HFFc6 (cell line): ENCODE measurements at regions not wholly inside any gene's neighbourhood (a gene's known extent, or its start where the extent isn't known, plus 50 kb on each side); places are given as distances from the start of the nearest gene placed in this dataset.

Experiments
- DNase-seq: peaks from one replicate; pipeline ENCODE4 v3.0.0-alpha.2; 2018
- H3K27ac Mint-ChIP-seq: 2 replicates; pipeline ENCODE4 v1.8.0; 2020; ENCODE audit warnings: mild to moderate bottlenecking, mixed read lengths
- H3K27me3 Mint-ChIP-seq: 2 replicates; pipeline ENCODE4 v1.8.0; 2021; ENCODE audit warnings: mild to moderate bottlenecking, moderate library complexity, mixed read lengths; ENCODE audit not compliant: insufficient read depth
- H3K36me3 Mint-ChIP-seq: 2 replicates; pipeline ENCODE4 v1.8.0; 2021; ENCODE audit warnings: low read depth, mixed read lengths
- H3K4me1 Mint-ChIP-seq: 2 replicates; pipeline ENCODE4 v1.8.0; 2020; ENCODE audit warnings: low read depth, mixed read lengths
- H3K4me3 Mint-ChIP-seq: 2 replicates; pipeline ENCODE4 v1.8.0; 2020; ENCODE audit warnings: mild to moderate bottlenecking, moderate library complexity, mixed read lengths
- H3K9me3 Mint-ChIP-seq: 2 replicates; pipeline ENCODE4 v1.8.0; 2020; ENCODE audit warnings: mild to moderate bottlenecking, mixed read lengths
- CTCF ChIP-seq: fragments of 200-600 bp; sonication (generic); IDR thresholded peaks from 2 replicates; pipeline ENCODE4 v1.5.0; 2021; ENCODE audit warnings: antibody characterized with exemption, mild to moderate bottlenecking

GRCh38 chr9:91098203-91098850 lies 263.4 kb downstream of the AUH start:
- Mint-ChIP-seq H3K27ac (no peak overlapping the region), H3K36me3 (peaks cover 27% of the 10 kb centered on the region), H3K4me1 (peaks cover 36% of the 10 kb centered on the region), H3K9me3 (peaks cover 18% of the 10 kb centered on the region), H3K4me3 (no peak overlapping the region), H3K27me3 (peaks cover 8% of the 10 kb centered on the region)
- TF ChIP-seq CTCF: no peak
- no peak for DNase-seq

- peaks cover 9% of the 10 kb centered on the region for H3K27me3 Mint-ChIP-seq
- H3K36me3 Mint-ChIP-seq: peaks cover 16% of the 10 kb centered on the region; the same call in 1 of the 2 replicates
- no peak for DNase-seq
- peaks cover 7% of the 10 kb centered on the region for H3K9me3 Mint-ChIP-seq
- TF ChIP-seq CTCF: no peak
- H3K4me1 Mint-ChIP-seq: peaks cover 36% of the 10 kb centered on the region
- H3K4me3 Mint-ChIP-seq: peak overlapping the region; percentile 64
- H3K27ac Mint-ChIP-seq: peak overlapping the region; percentile 83
These were observed 262.3 kb downstream of the AUH start for GRCh38 chr9:91099436-91099835.

GRCh38 chr9:91100878-91101450 lies 260.8 kb downstream of the AUH start:
- peak overlapping the region; percentile 64 for H3K4me3 Mint-ChIP-seq
- no peak for DNase-seq
- H3K9me3 Mint-ChIP-seq: no peaks in the 10 kb centered on the region
- TF ChIP-seq CTCF: no peak
- H3K36me3 Mint-ChIP-seq: peaks cover 8% of the 10 kb centered on the region; the same call in 1 of the 2 replicates
- H3K27me3 Mint-ChIP-seq: peaks cover 9% of the 10 kb centered on the region
- peaks cover 36% of the 10 kb centered on the region for H3K4me1 Mint-ChIP-seq
- peak overlapping the region; percentile 83 for H3K27ac Mint-ChIP-seq

- Mint-ChIP-seq H3K36me3 (peaks cover 5% of the 10 kb centered on the region; the same call in 1 of the 2 replicates), H3K4me1 (peaks cover 36% of the 10 kb centered on the region), H3K4me3 (no peak overlapping the region), H3K27me3 (peaks cover 11% of the 10 kb centered on the region), H3K27ac (no peak overlapping the region), H3K9me3 (no peaks in the 10 kb centered on the region)
- no peak for DNase-seq
- no peak for TF ChIP-seq CTCF
These were observed 260.0 kb downstream of the AUH start for GRCh38 chr9:91101611-91102168.

GRCh38 chr9:91102269-91102668 lies 259.4 kb downstream of the AUH start:
- Mint-ChIP-seq H3K27ac (no peak overlapping the region), H3K4me3 (no peak overlapping the region), H3K36me3 (no peaks in the 10 kb centered on the region), H3K4me1 (peaks cover 36% of the 10 kb centered on the region), H3K27me3 (peaks cover 11% of the 10 kb centered on the region), H3K9me3 (no peaks in the 10 kb centered on the region)
- no peak for TF ChIP-seq CTCF
- no peak for DNase-seq
